H1 (cell line): ENCODE measurements at regions not wholly inside any gene's neighbourhood (a gene's known extent, or its start where the extent isn't known, plus 50 kb on each side); places are given as distances from the start of the nearest gene placed in this dataset.

Experiments used
- CTCF ChIA-PET: fragments of 300-600 bp; sonication (Branson Sonifier 250); formaldehyde crosslinking; loops from one replicate; lab custom pipeline; 2021; ENCODE audit not compliant: partially characterized antibody; lab: Charles Lee
- POLR2A ChIA-PET: fragments of 300-600 bp; sonication (Branson Sonifier 250); formaldehyde crosslinking; loops from one replicate; lab custom pipeline; 2021; ENCODE audit warnings: inconsistent platforms; ENCODE audit not compliant: partially characterized antibody; lab: Charles Lee
- DNase-seq, 2 experiments: peaks; one replicate each; pipeline versions ENCODE4 v3.0.0 to v3.0.0-alpha.2; 2010 to 2022; ENCODE audit warnings: low spot score in 2 of 2, low read depth in 1 of 2, mixed read lengths in 1 of 2
- FAIRE-seq: peaks from 2 replicates; lab custom pipeline; 2011; peaks lifted over from hg19 to GRCh38; lab: Jason Lieb, UNC
- H2AFZ ChIP-seq: 2 replicates; pipeline ENCODE4 v1.8.1; 2012; ENCODE audit warnings: low read length, inconsistent platforms
- H2AK5ac ChIP-seq: 2 replicates; pipeline ENCODE4 v1.6.1; 2013; ENCODE audit warnings: low read depth, low read length
- H2BK120ac ChIP-seq: replicated peaks from 2 replicates; pipeline ENCODE3; 2013; ENCODE audit warnings: low read depth, low read length, inconsistent platforms
- H2BK12ac ChIP-seq: 2 replicates; pipeline ENCODE4 v1.6.1; 2013; ENCODE audit warnings: low read depth, low read length
- H2BK15ac ChIP-seq: 2 replicates; pipeline ENCODE4 v1.6.1; 2013; ENCODE audit warnings: low read length
- H2BK20ac ChIP-seq: 2 replicates; pipeline ENCODE4 v1.6.1; 2013; ENCODE audit warnings: low read length
- H2BK5ac ChIP-seq: 2 replicates; pipeline ENCODE4 v1.6.1; 2013; ENCODE audit warnings: low read depth, low read length
- H3K14ac ChIP-seq: 2 replicates; pipeline ENCODE4 v1.6.1; 2013; ENCODE audit warnings: inconsistent platforms; ENCODE audit not compliant: insufficient read length
- H3K18ac ChIP-seq: 2 replicates; pipeline ENCODE4 v1.6.1; 2013; ENCODE audit warnings: low read length; ENCODE audit errors: extremely low read depth
- H3K23ac ChIP-seq: 2 replicates; pipeline ENCODE4 v1.6.1; 2013; ENCODE audit warnings: inconsistent platforms; ENCODE audit not compliant: insufficient read length
- H3K23me2 ChIP-seq: 2 replicates; pipeline ENCODE4 v1.6.1; 2013; ENCODE audit warnings: low read depth, low read length
- H3K27ac ChIP-seq: 2 replicates; pipeline ENCODE4 v1.6.1; 2011; ENCODE audit warnings: low read depth, low read length, inconsistent platforms
- H3K27me3 ChIP-seq, 4 experiments: replicated peaks in 1 of 4; 1 replicate in 1 of 4; 2 replicates in 3 of 4; pipeline versions ENCODE4 v1.6.1 to v1.8.1; 2011 to 2013; ENCODE audit warnings: low read length in 3 of 4, mild to moderate bottlenecking in 3 of 4, inconsistent platforms in 2 of 4, mixed read lengths in 2 of 4, moderate library complexity in 1 of 4; ENCODE audit not compliant: control insufficient read depth in 3 of 4, insufficient read depth in 3 of 4; ENCODE audit errors: extremely low read depth in 1 of 4
- H3K36me3 ChIP-seq, 4 experiments: 2 replicates each; pipeline versions ENCODE4 v1.6.1 to v1.8.1; 2011 to 2013; ENCODE audit warnings: mild to moderate bottlenecking in 4 of 4, low read length in 3 of 4, moderate library complexity in 2 of 4, control low read depth in 1 of 4, inconsistent platforms in 1 of 4; ENCODE audit not compliant: insufficient read depth in 4 of 4, control insufficient read depth in 2 of 4
- H3K4ac ChIP-seq: replicated peaks from 2 replicates; pipeline ENCODE3; 2013; ENCODE audit warnings: low read length, low read depth, mixed read lengths, inconsistent platforms; ENCODE audit not compliant: insufficient read length
- H3K4me1 ChIP-seq, 4 experiments: replicated peaks in 1 of 4; 1 replicate in 1 of 4; 2 replicates in 3 of 4; pipeline versions ENCODE4 v1.6.1 to v1.8.1; 2011 to 2013; ENCODE audit warnings: low read length in 3 of 4, inconsistent platforms in 2 of 4, mixed read lengths in 1 of 4; ENCODE audit not compliant: insufficient read depth in 4 of 4, control insufficient read depth in 3 of 4
- H3K4me2 ChIP-seq, 2 experiments: 2 replicates each; pipeline versions ENCODE4 v1.6.1 to v1.8.1; 2011 to 2013; ENCODE audit warnings: low read depth in 2 of 2, low read length in 2 of 2, control low read depth in 1 of 2, inconsistent platforms in 1 of 2, mild to moderate bottlenecking in 1 of 2; ENCODE audit not compliant: insufficient read depth in 1 of 2
- H3K4me3 ChIP-seq, 4 experiments: fragments of 200-600, 300-600 bp in 1 of 4; sonication (generic), shearing (Covaris generic), sonication (Bioruptor Twin) in 1 of 4; 2 replicates each; pipeline versions ENCODE4 v1.5.1 to v1.8.1; 2011 to 2016; ENCODE audit warnings: low read length in 4 of 4, low read depth in 3 of 4, control low read depth in 2 of 4, inconsistent platforms in 2 of 4, mild to moderate bottlenecking in 2 of 4, mixed read lengths in 1 of 4, moderate library complexity in 1 of 4; ENCODE audit not compliant: insufficient read depth in 2 of 4; ENCODE audit errors: extremely low read depth in 1 of 4
- H3K56ac ChIP-seq: replicated peaks from 2 replicates; pipeline ENCODE3; 2013; ENCODE audit warnings: low read depth, mild to moderate bottlenecking, mixed read lengths, low read length, inconsistent platforms; ENCODE audit not compliant: insufficient read length
- H3K79me1 ChIP-seq: 2 replicates; pipeline ENCODE4 v1.6.1; 2013; ENCODE audit warnings: low read depth, low read length, control low read depth
- H3K79me2 ChIP-seq, 2 experiments: 2 replicates each; pipeline versions ENCODE4 v1.6.1 to v1.8.1; 2012 to 2013; ENCODE audit warnings: low read length in 2 of 2, mild to moderate bottlenecking in 2 of 2, inconsistent platforms in 1 of 2; ENCODE audit not compliant: insufficient read depth in 2 of 2, control insufficient read depth in 1 of 2
- H3K9ac ChIP-seq, 4 experiments: replicated peaks in 1 of 4; 1 replicate in 1 of 4; 2 replicates in 3 of 4; pipeline versions ENCODE4 v1.6.1 to v1.8.1; 2011 to 2013; ENCODE audit warnings: low read depth in 3 of 4, low read length in 3 of 4, control low read depth in 2 of 4, mild to moderate bottlenecking in 2 of 4, moderate library complexity in 2 of 4, inconsistent platforms in 1 of 4; ENCODE audit errors: extremely low read depth in 1 of 4
- H3K9me3 ChIP-seq, 2 experiments: 2 replicates each; pipeline versions ENCODE4 v1.6.1 to v1.8.1; 2012 to 2013; ENCODE audit warnings: mild to moderate bottlenecking in 2 of 2, moderate library complexity in 2 of 2, control low read depth in 1 of 2, inconsistent platforms in 1 of 2, low read depth in 1 of 2, low read length in 1 of 2, mixed read lengths in 1 of 2; ENCODE audit not compliant: insufficient read depth in 2 of 2
- H4K20me1 ChIP-seq, 2 experiments: replicated peaks in 1 of 2; 2 replicates each; pipeline versions ENCODE3 to v1.8.1; 2011 to 2013; ENCODE audit warnings: inconsistent platforms in 2 of 2, low read length in 2 of 2, mild to moderate bottlenecking in 1 of 2; ENCODE audit not compliant: insufficient read depth in 2 of 2, control insufficient read depth in 1 of 2
- H4K5ac ChIP-seq: 2 replicates; pipeline ENCODE4 v1.6.1; 2013; ENCODE audit warnings: low read length, low read depth, mixed read lengths, inconsistent platforms; ENCODE audit not compliant: insufficient read length
- H4K8ac ChIP-seq: 2 replicates; pipeline ENCODE4 v1.8.0; 2013; ENCODE audit warnings: mild to moderate bottlenecking, moderate library complexity, low read length, inconsistent platforms; ENCODE audit not compliant: insufficient read depth; ENCODE audit errors: extremely low read depth
- H4K91ac ChIP-seq: replicated peaks from 2 replicates; pipeline ENCODE3; 2013; ENCODE audit warnings: low read length, mixed read lengths, inconsistent platforms; ENCODE audit not compliant: insufficient read length
- ASH2L ChIP-seq: fragments of 200-600, 300-600 bp; sonication (generic); IDR thresholded peaks from one replicate; pipeline ENCODE4 v1.7.1; 2017; ENCODE audit warnings: low read length
- ATF2 ChIP-seq: IDR thresholded peaks from 2 replicates; pipeline ENCODE4 v1.6.1; 2012; ENCODE audit warnings: low read length, inconsistent platforms
- CTCF ChIP-seq, 3 experiments: IDR thresholded peaks; 1 replicate in 2 of 3; 2 replicates in 1 of 3; pipeline versions ENCODE4 v1.5.1 to v1.6.1; 2011; ENCODE audit warnings: low read length in 3 of 3, mild to moderate bottlenecking in 3 of 3, inconsistent platforms in 2 of 3, low read depth in 1 of 3, moderate library complexity in 1 of 3; ENCODE audit not compliant: insufficient read depth in 1 of 3; ENCODE audit errors: control extremely low read depth in 1 of 3
- EP300 ChIP-seq, 2 experiments: IDR thresholded peaks; 1 replicate in 1 of 2; 2 replicates in 1 of 2; pipeline ENCODE4 v1.6.1; 2011 to 2012; ENCODE audit warnings: low read depth in 2 of 2, low read length in 2 of 2, mild to moderate bottlenecking in 2 of 2, borderline replicate concordance in 1 of 2, inconsistent platforms in 1 of 2, moderate library complexity in 1 of 2
- GABPA ChIP-seq: IDR thresholded peaks from 2 replicates; pipeline ENCODE4 v1.6.1; 2011; ENCODE audit warnings: mild to moderate bottlenecking, low read length, moderate library complexity, borderline replicate concordance; ENCODE audit not compliant: insufficient read depth
- HDAC6 ChIP-seq: IDR thresholded peaks from one replicate; pipeline ENCODE4 v1.7.1; 2012; ENCODE audit warnings: low read depth, mild to moderate bottlenecking, inconsistent platforms, low read length, moderate library complexity
- KDM4A ChIP-seq: IDR thresholded peaks from one replicate; pipeline ENCODE4 v1.7.1; 2012; ENCODE audit warnings: low read depth, mild to moderate bottlenecking, moderate library complexity, low read length, inconsistent platforms; ENCODE audit not compliant: severe bottlenecking
- KDM5A ChIP-seq: fragments of 200-600 bp; IDR thresholded peaks from 2 replicates; pipeline ENCODE4 v1.7.1; 2012; ENCODE audit warnings: mild to moderate bottlenecking, low read length, inconsistent platforms, mixed read lengths
- SIRT6 ChIP-seq: IDR thresholded peaks from one replicate; pipeline ENCODE4 v1.7.1; 2012; ENCODE audit warnings: low read length, inconsistent platforms
- SIX5 ChIP-seq: IDR thresholded peaks from 2 replicates; pipeline ENCODE4 v1.6.1; 2011; ENCODE audit warnings: mild to moderate bottlenecking, low read depth, low read length
- SP4 ChIP-seq: IDR thresholded peaks from 2 replicates; pipeline ENCODE4 v1.6.1; 2012; ENCODE audit warnings: low read length, inconsistent platforms
- WGBS, 2 experiments: shearing (Covaris generic) in 1 of 2; methylation state at CpG; one replicate each; pipeline versions ENCODE4 v1.1.6 to v1.1.7; 2013 to 2015; ENCODE audit warnings: low lambda C conversion rate in 2 of 2, mixed read lengths in 2 of 2, inconsistent platforms in 1 of 2, low coverage in 1 of 2, missing lambda C conversion rate in 1 of 2; ENCODE audit not compliant: insufficient replicate concordance in 2 of 2, insufficient coverage in 1 of 2, insufficient read length in 1 of 2; ENCODE audit errors: extremely low coverage in 1 of 2, missing lambda C conversion rate in 1 of 2; 5-methylcytosine and 5-hydroxymethylcytosine counted together

GRCh38 chr7:116317907-116318306, 107.6 kb downstream of the TES start:
- Histone ChIP-seq H3K23ac (no peak overlapping the region), H3K4me3 (no peak overlapping the region), H3K79me1 (no peaks in the 10 kb centered on the region), H2AK5ac (no peak overlapping the region), H3K27me3 (no peaks in the 10 kb centered on the region), H2AFZ (no peak overlapping the region), H4K8ac (no peak overlapping the region), H3K27ac (no peak overlapping the region), H2BK12ac (no peak overlapping the region), H4K91ac (no peak overlapping the region), H2BK20ac (no peak overlapping the region), H2BK5ac (no peak overlapping the region), H3K9ac (no peak overlapping the region), H3K56ac (no peak overlapping the region), H2BK15ac (no peak overlapping the region), H3K36me3 (no peaks in the 10 kb centered on the region), H3K4me2 (no peak overlapping the region), H3K9me3 (no peaks in the 10 kb centered on the region), H3K23me2 (no peaks in the 10 kb centered on the region; the same call in 1 of the 2 replicates), H3K18ac (no peak overlapping the region), H2BK120ac (no peak overlapping the region), H3K14ac (no peak overlapping the region), H4K5ac (no peak overlapping the region), H3K4me1 (peaks cover 0 to 3% (median 0%) of the 10 kb centered on the region in 4 experiments; a peak in 1 of 7 replicates), H3K4ac (no peak overlapping the region), H4K20me1 (no peaks in the 10 kb centered on the region), H3K79me2 (no peaks in the 10 kb centered on the region)
- no peak for DNase-seq
- ChIA-PET CTCF (interaction anchor here (0.7 kb wide), 1 partner anchor 66 kb away, joined by 5 read pairs; no protein-coding TSS in a partner anchor), POLR2A (no interaction called here)
- WGBS, 2 experiments: 92% methylated on average over 4 of the region's 4 CpGs; no CpG with 5 or more reads in 1 of the 2 experiments
- no peak for FAIRE-seq
- no peak for TF ChIP-seq ATF2
- TF ChIP-seq ASH2L: no peak
- TF ChIP-seq EP300 (IDR thresholded peaks at IDR 0.05; ENCODE audit: borderline replicate concordance in 1 of 2, low read depth in 2 of 2, low read length in 2 of 2): no peak
- no peak for TF ChIP-seq SIX5
- no peak for TF ChIP-seq SIRT6
- no peak for TF ChIP-seq GABPA
- TF ChIP-seq CTCF (IDR thresholded peaks at IDR 0.05; ENCODE audit: control extremely low read depth in 1 of 3, insufficient read depth in 1 of 3, low read depth in 1 of 3, low read length in 3 of 3): no peak
- no peak for TF ChIP-seq KDM5A
- no peak for TF ChIP-seq SP4
- no peak for TF ChIP-seq KDM4A
- no peak for TF ChIP-seq HDAC6
